DND-41 (cell line): ENCODE measurements at regions not wholly inside any gene's neighbourhood (a gene's known extent, or its start where the extent isn't known, plus 50 kb on each side); places are given as distances from the start of the nearest gene placed in this dataset.

Source experiments
- CTCF ChIP-seq: IDR thresholded peaks from 2 replicates; pipeline ENCODE4 v1.5.1; 2012; ENCODE audit warnings: borderline replicate concordance, low read length, moderate library complexity, mild to moderate bottlenecking; ENCODE audit not compliant: poor library complexity, severe bottlenecking; ENCODE audit errors: extremely low read depth
- EZH2 ChIP-seq: IDR thresholded peaks from 3 replicates; pipeline ENCODE4 v1.6.1; 2012; ENCODE audit warnings: borderline replicate concordance, low read depth, mild to moderate bottlenecking, moderate library complexity, low read length, inconsistent platforms; ENCODE audit not compliant: severe bottlenecking

DNA sequence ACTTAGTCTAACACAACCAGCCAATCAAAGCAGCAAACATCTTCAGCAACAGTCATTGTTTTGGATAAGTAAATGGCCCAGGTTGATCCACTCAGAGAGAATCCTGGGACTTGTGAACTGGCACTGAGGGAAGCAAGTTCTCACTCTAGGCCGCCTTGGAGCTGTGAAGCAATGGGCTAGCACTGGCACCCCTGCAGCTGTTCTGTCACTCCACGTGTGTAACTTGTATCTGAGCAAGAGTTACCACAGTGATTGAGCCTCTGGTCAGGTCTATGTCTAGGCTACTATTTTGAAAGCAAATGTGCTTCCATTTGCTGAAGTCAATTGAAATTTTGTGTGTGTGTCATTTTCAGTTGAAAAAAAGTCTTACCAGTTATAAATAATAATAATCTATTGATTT, 57.2 kb upstream of the HS3ST1 start:
- TF ChIP-seq CTCF (no peak), EZH2 (no peak)
